Spleen (tissue), 11 donors: ENCODE measurements at regions not wholly inside any gene's neighbourhood (a gene's known extent, or its start where the extent isn't known, plus 50 kb on each side); places are given as distances from the start of the nearest gene placed in this dataset.

ENCODE experiments used
- DNase-seq: peaks from one replicate; pipeline ENCODE4 v3.0.0-alpha.2; 2020
- H3K27ac ChIP-seq, 8 donors: fragments of 200-600 bp; sonication (generic) in 7 of 8; 1 replicate in 4 of 8; 2 replicates in 4 of 8; pipeline versions ENCODE4 v1.5.0 to v1.8.0; 2016 to 2021; ENCODE audit warnings: inconsistent platforms in 4 of 8, mild to moderate bottlenecking in 4 of 8, moderate library complexity in 1 of 8
- H3K27me3 ChIP-seq, 7 donors: fragments of 200-600 bp; sonication (generic) in 6 of 7; replicated peaks in 1 of 7; 1 replicate in 4 of 7; 2 replicates in 3 of 7; pipeline versions ENCODE4 v1.5.0 to v1.8.0; 2016 to 2021; ENCODE audit warnings: inconsistent platforms in 3 of 7, mild to moderate bottlenecking in 1 of 7
- H3K36me3 ChIP-seq, 6 donors: fragments of 200-600 bp; sonication (generic) in 5 of 6; 1 replicate in 4 of 6; 2 replicates in 2 of 6; pipeline versions ENCODE4 v1.5.0 to v1.8.0; 2016 to 2021; ENCODE audit warnings: inconsistent platforms in 2 of 6
- H3K4me1 ChIP-seq, 6 donors: fragments of 200-600 bp; sonication (generic) in 5 of 6; 1 replicate in 3 of 6; 2 replicates in 3 of 6; pipeline versions ENCODE4 v1.5.0 to v1.8.0; 2016 to 2021; ENCODE audit warnings: inconsistent platforms in 3 of 6
- H3K4me3 ChIP-seq, 8 donors: fragments of 200-600 bp; sonication (generic) in 7 of 8; 1 replicate in 4 of 8; 2 replicates in 4 of 8; pipeline versions ENCODE4 v1.5.0 to v1.8.0; 2016 to 2021; ENCODE audit warnings: inconsistent platforms in 4 of 8, mild to moderate bottlenecking in 4 of 8, moderate library complexity in 2 of 8
- H3K9me3 ChIP-seq, 8 donors: fragments of 200-600 bp; sonication (generic) in 7 of 8; 1 replicate in 4 of 8; 2 replicates in 4 of 8; pipeline versions ENCODE4 v1.5.0 to v1.8.0; 2016 to 2021; ENCODE audit warnings: inconsistent platforms in 4 of 8
- CTCF ChIP-seq, 11 experiments: fragments of 200-600 bp in 7 of 11; fragments of 450-650 bp in 4 of 11; sonication (generic) in 4 of 11; IDR thresholded peaks in 8 of 11; conservative IDR thresholded peaks in 3 of 11; 1 replicate in 7 of 11; 2 replicates in 4 of 11; pipeline versions ENCODE4 v1.4.0 to v1.8.0; 2016 to 2021; ENCODE audit warnings: antibody characterized with exemption in 11 of 11, inconsistent platforms in 4 of 11, mild to moderate bottlenecking in 1 of 11
- POLR2A ChIP-seq, 3 donors: fragments of 450-650 bp; IDR thresholded peaks; one replicate each; pipeline ENCODE4 v1.5.1; 2017; ENCODE audit warnings: antibody characterized with exemption in 3 of 3, mild to moderate bottlenecking in 1 of 3
- POLR2AphosphoS5 ChIP-seq, 3 donors: sonication (generic); formaldehyde crosslinking; IDR thresholded peaks; one replicate each; pipeline ENCODE4 v1.5.1; 2017; ENCODE audit warnings: antibody characterized with exemption in 3 of 3
- WGBS, 5 donors: extraction: QIAGEN DNeasy Blood & Tissue Kit in 3 of 5; methylation state at CpG; one replicate each; pipeline versions ENCODE4 v1.1.5 to v1.1.7; 2013 to 2018; 5-methylcytosine and 5-hydroxymethylcytosine counted together
- intact Hi-C: fragments of 100-400 bp; cut with DNase I; formaldehyde crosslinking; loops from one replicate; pipeline ENCODE4 v1.15.0; 2023; ENCODE audit warnings: low total_unique reads
- donor health status: healthy with polysubstance abuse.
- donor health status: DM: no; HTN: no; CAD: no; lungs with moderate emphysema.
- donor health status: DM: no; HTN: no; CAD: no.
- donor health status: Bipolar disorder and iron deficiency.
- donor health status: healthy.
- donor health status: DM: no; HTN: no; CAD: no.
- donor health status: DM: yes; HTN: yes; CAD: no.

DNA sequence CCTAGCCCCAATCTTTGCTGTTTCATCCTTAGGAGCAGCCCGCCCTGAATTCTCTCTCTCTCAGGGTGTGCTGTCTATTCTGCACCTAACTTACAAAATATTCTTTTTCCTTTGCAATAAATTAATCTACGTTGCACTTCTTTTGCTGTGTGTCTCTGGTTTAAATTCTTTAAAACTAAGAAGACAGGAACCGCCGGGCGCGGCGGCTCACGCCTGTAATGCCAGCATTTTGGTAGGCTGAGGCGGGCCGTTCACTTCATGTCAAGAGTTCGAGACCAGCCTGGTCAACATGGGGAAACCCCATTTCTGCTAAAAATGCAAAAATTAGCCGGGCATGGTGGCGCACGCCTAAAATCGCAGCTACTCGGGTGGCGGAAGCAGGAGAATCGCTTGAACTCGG is 148.5 kb upstream of the PRSS16 start:
- intact Hi-C loops = no loop called here
- 94 to 97% (median 95%) methylated on average over 19 of the region's 19 CpGs for WGBS, 5 donors
- no peak for DNase-seq
- peaks cover 0 to 13% (median 7%) of the 10 kb centered on the region in 6 donors for H3K4me1 ChIP-seq
- H3K36me3 ChIP-seq = no peaks in the 10 kb centered on the region
- no peak overlapping the region for H3K4me3 ChIP-seq
- H3K27me3 ChIP-seq = peaks cover 0 to 44% (median 21%) of the 10 kb centered on the region in 7 donors
- TF ChIP-seq POLR2AphosphoS5 (IDR thresholded peaks at IDR 0.05) = no peak
- no peak for TF ChIP-seq CTCF (IDR thresholded peaks at IDR 0.05 in 8 of 11, conservative IDR thresholded peaks at IDR 0.05 in 3 of 11)
- no peak for TF ChIP-seq POLR2A (IDR thresholded peaks at IDR 0.05)
- peaks cover 0 to 3% (median 0%) of the 10 kb centered on the region in 8 donors for H3K9me3 ChIP-seq
- H3K27ac ChIP-seq = no peak overlapping the region

DNA sequence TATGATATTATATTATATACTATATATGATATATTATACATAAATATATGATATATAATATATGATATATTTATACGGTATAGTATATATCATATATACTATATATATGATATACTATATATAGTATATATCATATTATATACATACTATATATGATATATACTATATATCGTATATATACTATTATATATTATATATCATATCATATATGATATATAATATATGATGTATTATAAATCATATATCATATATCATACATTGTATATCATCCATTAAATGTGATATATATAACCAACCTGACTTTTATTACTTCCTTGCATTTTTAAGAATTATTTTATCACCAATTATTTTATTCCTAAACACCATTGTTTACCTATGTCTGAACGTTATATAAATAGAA is 146.6 kb upstream of the PRSS16 start:
- 65 to 94% (median 86%) methylated on average over 1 to 3 of the region's 3 CpGs for WGBS, 5 donors
- TF ChIP-seq POLR2A (IDR thresholded peaks at IDR 0.05) (no peak), POLR2AphosphoS5 (IDR thresholded peaks at IDR 0.05) (no peak), CTCF (IDR thresholded peaks at IDR 0.05 in 8 of 11, conservative IDR thresholded peaks at IDR 0.05 in 3 of 11) (no peak)
- intact Hi-C loops = no loop called here
- Histone ChIP-seq H3K4me3 (no peak overlapping the region), H3K4me1 (peaks cover 0 to 13% (median 7%) of the 10 kb centered on the region in 6 donors), H3K27ac (no peak overlapping the region), H3K36me3 (no peaks in the 10 kb centered on the region), H3K27me3 (peaks cover 0 to 25% (median 17%) of the 10 kb centered on the region in 7 donors), H3K9me3 (peaks cover 0 to 3% (median 0%) of the 10 kb centered on the region in 8 donors)
- no peak for DNase-seq

DNA sequence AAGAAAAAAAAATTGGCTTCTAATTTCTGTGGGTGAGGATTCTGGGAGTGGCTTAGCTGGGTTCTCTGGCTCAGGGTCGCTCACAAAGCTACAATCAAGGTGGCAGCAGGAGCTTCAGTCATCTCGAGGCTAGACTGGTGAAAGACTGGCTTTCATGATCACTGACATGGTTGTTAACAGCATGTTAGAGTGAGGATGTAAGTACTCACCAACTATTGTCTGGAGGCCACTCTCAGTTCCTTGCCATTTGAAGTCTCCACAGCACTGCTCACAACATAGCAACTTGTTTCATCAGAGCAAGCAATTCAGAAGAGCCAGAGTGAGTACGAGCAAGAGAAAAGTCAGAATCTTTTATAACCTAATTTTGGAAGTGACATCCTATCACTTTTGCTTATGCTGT is 145.7 kb upstream of the PRSS16 start:
- Histone ChIP-seq H3K27me3 (peaks cover 0 to 16% (median 8%) of the 10 kb centered on the region in 7 donors), H3K36me3 (no peaks in the 10 kb centered on the region), H3K4me3 (no peak overlapping the region), H3K4me1 (peaks cover 0 to 6% (median 2%) of the 10 kb centered on the region in 6 donors), H3K9me3 (peaks cover 0 to 3% (median 0%) of the 10 kb centered on the region in 8 donors), H3K27ac (no peak overlapping the region)
- no peak for DNase-seq
- WGBS, 5 donors = 71 to 91% (median 74%) methylated on average over 3 of the region's 3 CpGs
- TF ChIP-seq POLR2A (IDR thresholded peaks at IDR 0.05) = no peak
- no peak for TF ChIP-seq POLR2AphosphoS5 (IDR thresholded peaks at IDR 0.05)
- no peak for TF ChIP-seq CTCF (IDR thresholded peaks at IDR 0.05 in 8 of 11, conservative IDR thresholded peaks at IDR 0.05 in 3 of 11)
- intact Hi-C loops = no loop called here

DNA sequence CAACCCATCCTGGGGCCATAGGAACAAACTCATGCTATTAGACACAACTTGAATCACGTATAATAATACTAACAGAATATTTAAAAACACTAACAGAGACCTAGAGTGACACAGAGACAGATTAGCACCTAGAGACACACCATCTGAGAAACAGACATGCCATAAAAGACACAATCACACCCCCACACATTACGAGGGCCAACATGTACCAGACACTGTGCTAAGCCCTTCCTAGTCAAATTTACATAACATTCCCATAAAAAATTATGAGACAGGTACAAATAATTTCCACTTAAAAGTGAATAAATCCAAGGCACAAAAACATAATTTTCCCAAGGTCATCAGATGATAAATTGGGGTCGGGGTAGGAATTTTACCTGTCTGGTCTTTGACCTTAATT is 141.1 kb upstream of the PRSS16 start:
- no peak for TF ChIP-seq POLR2A (IDR thresholded peaks at IDR 0.05)
- no peak for TF ChIP-seq POLR2AphosphoS5 (IDR thresholded peaks at IDR 0.05)
- TF ChIP-seq CTCF (IDR thresholded peaks at IDR 0.05 in 8 of 11, conservative IDR thresholded peaks at IDR 0.05 in 3 of 11) = no peak
- H3K27ac ChIP-seq = no peak overlapping the region
- H3K36me3 ChIP-seq = no peaks in the 10 kb centered on the region
- H3K9me3 ChIP-seq = peaks cover 0 to 6% (median 1%) of the 10 kb centered on the region in 8 donors
- no peak overlapping the region for H3K4me3 ChIP-seq
- H3K4me1 ChIP-seq = no peaks in the 10 kb centered on the region
- intact Hi-C loops = no loop called here
- WGBS, 5 donors = 78 to 93% (median 82%) methylated on average over 3 of the region's 3 CpGs
- no peaks in the 10 kb centered on the region for H3K27me3 ChIP-seq
- DNase-seq = no peak
